Stimulated activated naive B cell treated with anti-CD40 and anti-IgM and Interleukin-4, amounts not matched to agents 10 μg/mL and 1 μg/mL and 100 μg/mL, for 72 hours (primary cell): ENCODE measurements at regions not wholly inside any gene's neighbourhood (a gene's known extent, or its start where the extent isn't known, plus 50 kb on each side); places are given as distances from the start of the nearest gene placed in this dataset.
"Not testable (repeated sequence)": the region's sequence is repeated elsewhere in the genome, so short reads cannot be mapped to it uniquely, and the experiment has no call there.

Source experiments
- ATAC-seq, 2 donors: fragments of 150-1000 bp; cut with Tn5 transposase; replicated peaks; 2 replicates each; pipeline ENCODE4 v1.10.0; 2021; ENCODE audit warnings: moderate library complexity in 1 of 2
- DNase-seq: peaks from one replicate; pipeline ENCODE4 v3.0.0; 2021
- H3K27ac Mint-ChIP-seq: one replicate; pipeline ENCODE4 v1.8.0; 2022; ENCODE audit warnings: mild to moderate bottlenecking, mixed read lengths
- H3K27me3 Mint-ChIP-seq, 2 donors: one replicate each; pipeline ENCODE4 v1.8.0; 2022; ENCODE audit warnings: mixed read lengths in 2 of 2
- H3K36me3 Mint-ChIP-seq, 2 donors: one replicate each; pipeline ENCODE4 v1.8.0; 2022; ENCODE audit warnings: mixed read lengths in 2 of 2, mild to moderate bottlenecking in 1 of 2
- H3K4me1 Mint-ChIP-seq, 2 donors: one replicate each; pipeline ENCODE4 v1.8.0; 2022; ENCODE audit warnings: mixed read lengths in 2 of 2, mild to moderate bottlenecking in 1 of 2
- H3K4me3 Mint-ChIP-seq, 2 donors: one replicate each; pipeline ENCODE4 v1.8.0; 2022; ENCODE audit warnings: mild to moderate bottlenecking in 2 of 2, mixed read lengths in 2 of 2, moderate library complexity in 1 of 2
- H3K9me3 Mint-ChIP-seq, 2 donors: one replicate each; pipeline ENCODE4 v1.8.0; 2022; ENCODE audit warnings: mixed read lengths in 2 of 2, mild to moderate bottlenecking in 1 of 2

DNA sequence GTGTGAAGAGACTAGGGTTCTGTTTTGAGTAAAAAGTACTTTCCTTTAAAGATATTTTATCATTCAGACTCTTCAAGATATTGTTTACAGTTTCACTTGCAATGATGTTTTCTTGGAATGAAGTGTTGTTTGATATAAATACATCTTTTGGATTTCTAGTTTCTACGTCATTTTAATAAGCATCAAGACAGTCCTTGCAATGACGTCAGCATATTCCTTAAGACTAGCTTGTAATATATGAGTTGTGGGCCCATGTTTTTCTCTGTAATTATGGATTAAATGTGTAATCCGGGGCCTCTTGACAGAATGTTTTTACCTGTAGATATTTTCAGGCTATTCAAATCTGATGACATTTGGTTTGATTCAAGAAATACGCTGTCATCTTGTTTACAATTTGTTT is 66.1 kb downstream of the RBMX2 start:
- H3K27me3 Mint-ChIP-seq: peaks cover 9 to 14% of the 10 kb centered on the region in 2 donors
- no peak overlapping the region for H3K4me3 Mint-ChIP-seq
- ATAC-seq (no peak), DNase-seq (no peak)
- H3K4me1 Mint-ChIP-seq: no peaks in the 10 kb centered on the region
- H3K36me3 Mint-ChIP-seq: no peaks in the 10 kb centered on the region
- H3K9me3 Mint-ChIP-seq: no peaks in the 10 kb centered on the region
- no peak overlapping the region for H3K27ac Mint-ChIP-seq

DNA sequence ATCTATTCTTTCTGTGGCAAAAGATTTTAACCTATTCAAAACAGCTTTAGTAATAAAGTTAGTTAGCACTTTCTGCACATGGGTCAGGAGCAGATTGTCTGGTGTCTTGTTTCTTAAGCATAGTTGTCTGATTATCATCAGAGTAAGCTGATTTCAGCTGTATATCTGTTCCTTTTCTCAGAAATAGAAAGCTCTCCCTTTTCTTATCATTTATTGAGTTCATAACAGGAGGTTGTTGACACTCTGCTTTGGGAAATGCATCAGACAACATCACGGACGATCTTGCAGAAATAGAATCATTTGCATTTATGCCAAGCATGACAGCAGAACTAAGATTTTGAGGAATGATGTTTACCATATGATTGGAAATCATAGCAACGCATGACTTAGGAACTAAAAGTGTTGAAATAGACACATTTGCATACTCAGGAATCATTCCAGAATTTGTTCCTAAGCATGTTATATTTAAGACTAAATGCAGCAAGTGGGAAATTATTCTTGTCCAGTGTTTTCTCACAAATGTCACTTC is 66.7 kb downstream of the RBMX2 start:
- peaks cover 9 to 14% of the 10 kb centered on the region in 2 donors for H3K27me3 Mint-ChIP-seq

DNA sequence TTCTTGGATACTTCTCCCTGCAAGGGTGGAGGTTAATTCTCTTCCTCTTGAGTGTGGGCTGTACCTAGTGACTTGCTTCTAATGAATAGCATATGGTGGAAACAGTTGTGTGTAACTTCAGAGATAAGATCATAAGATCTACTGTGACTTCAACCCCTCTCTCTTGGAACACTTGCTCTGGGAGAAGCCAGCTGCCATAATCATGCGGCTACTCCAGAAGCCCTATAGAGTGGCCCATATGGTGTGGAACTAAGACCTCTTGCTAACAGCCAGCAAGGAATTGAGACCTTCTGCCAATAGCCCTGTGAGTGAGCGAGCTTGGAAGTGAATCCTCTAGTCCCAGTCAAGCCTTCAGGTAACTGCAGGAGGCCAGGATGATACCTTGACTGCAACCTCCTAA is 81.1 kb downstream of the RBMX2 start:
- Mint-ChIP-seq H3K4me3 (no peak overlapping the region), H3K36me3 (no peaks in the 10 kb centered on the region), H3K27me3 (peaks cover 0 to 10% of the 10 kb centered on the region in 2 donors), H3K27ac (no peak overlapping the region), H3K9me3 (no peaks in the 10 kb centered on the region), H3K4me1 (no peaks in the 10 kb centered on the region)
- no peak for DNase-seq
- ATAC-seq: no peak

More for the DNA sequence above, 66.7 kb downstream of the RBMX2 start:
- H3K4me3 Mint-ChIP-seq: no peak overlapping the region
- no peak overlapping the region for H3K27ac Mint-ChIP-seq
- no peaks in the 10 kb centered on the region for H3K9me3 Mint-ChIP-seq
- ATAC-seq: no peak
- no peaks in the 10 kb centered on the region for H3K4me1 Mint-ChIP-seq
- no peak for DNase-seq
- H3K36me3 Mint-ChIP-seq: no peaks in the 10 kb centered on the region

DNA sequence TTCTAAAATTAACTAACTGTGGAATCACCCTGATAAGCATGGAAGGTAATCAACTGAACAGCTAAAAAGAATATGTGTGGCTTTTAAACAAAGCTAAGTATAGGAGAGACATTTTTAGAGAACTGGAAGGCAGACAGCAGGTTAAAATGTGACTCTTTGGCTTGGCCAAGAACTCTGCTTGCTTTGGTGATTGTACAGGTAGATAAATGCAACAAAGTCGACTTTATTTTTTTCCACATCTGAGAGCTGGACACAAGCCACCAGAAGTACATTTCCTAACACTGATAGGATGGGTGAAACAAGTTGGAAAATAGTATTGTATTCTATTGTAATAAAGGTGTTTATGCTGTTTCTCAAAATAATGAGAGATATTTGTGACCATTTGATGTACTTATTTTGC is 84.1 kb downstream of the RBMX2 start:
- no peak for ATAC-seq
- Mint-ChIP-seq H3K36me3 (no peaks in the 10 kb centered on the region), H3K9me3 (no peaks in the 10 kb centered on the region), H3K4me3 (no peak overlapping the region), H3K4me1 (no peaks in the 10 kb centered on the region), H3K27ac (no peak overlapping the region), H3K27me3 (peaks cover 0 to 6% of the 10 kb centered on the region in 2 donors)
- no peak for DNase-seq

DNA sequence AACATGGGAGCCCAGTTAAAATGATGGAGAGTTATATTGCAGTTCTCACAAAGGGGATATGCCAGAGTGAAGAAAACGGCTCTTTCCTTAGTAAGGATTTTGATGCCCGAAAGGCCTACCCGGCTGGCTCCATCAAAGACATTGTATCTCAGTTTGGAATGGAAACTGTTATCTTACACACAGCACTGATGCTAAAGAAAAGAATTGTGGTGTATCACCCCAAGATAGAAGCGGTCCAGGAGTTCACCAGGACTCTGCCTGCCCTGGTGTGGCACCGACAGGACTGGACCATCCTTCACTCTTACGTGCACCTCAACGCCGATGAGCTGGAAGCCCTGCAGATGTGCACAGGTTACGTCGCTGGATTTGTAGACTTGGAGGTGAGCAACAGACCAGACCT is 93.7 kb downstream of the RBMX2 start:
- not testable (repeated sequence) for DNase-seq, H3K4me3 Mint-ChIP-seq, H3K4me1 Mint-ChIP-seq, H3K9me3 Mint-ChIP-seq, H3K36me3 Mint-ChIP-seq, ATAC-seq, H3K27ac Mint-ChIP-seq, H3K27me3 Mint-ChIP-seq

DNA sequence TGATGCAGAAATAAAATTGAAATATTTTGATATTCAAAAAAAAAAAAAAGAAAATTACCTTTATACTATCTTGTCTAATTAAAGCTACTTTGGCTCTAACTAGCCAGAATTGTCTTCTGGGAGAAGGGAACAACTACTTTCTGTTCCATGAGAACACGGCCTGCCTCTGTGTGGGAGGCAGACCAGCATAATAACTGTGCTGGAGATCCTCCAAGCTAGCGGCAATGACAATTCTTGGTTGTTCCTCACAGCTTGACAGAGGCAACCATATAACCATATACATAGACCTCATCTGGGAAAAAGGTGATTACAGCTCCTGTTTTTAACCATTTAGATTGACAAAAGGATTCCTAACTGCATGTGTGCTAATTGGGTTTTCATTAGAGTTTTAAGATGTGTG is 95.7 kb downstream of the RBMX2 start:
- no peak overlapping the region for H3K27ac Mint-ChIP-seq
- ATAC-seq (no peak), DNase-seq (no peak)
- no peaks in the 10 kb centered on the region for H3K36me3 Mint-ChIP-seq
- H3K27me3 Mint-ChIP-seq: no peaks in the 10 kb centered on the region
- no peaks in the 10 kb centered on the region for H3K9me3 Mint-ChIP-seq
- H3K4me3 Mint-ChIP-seq: no peak overlapping the region
- H3K4me1 Mint-ChIP-seq: no peaks in the 10 kb centered on the region

DNA sequence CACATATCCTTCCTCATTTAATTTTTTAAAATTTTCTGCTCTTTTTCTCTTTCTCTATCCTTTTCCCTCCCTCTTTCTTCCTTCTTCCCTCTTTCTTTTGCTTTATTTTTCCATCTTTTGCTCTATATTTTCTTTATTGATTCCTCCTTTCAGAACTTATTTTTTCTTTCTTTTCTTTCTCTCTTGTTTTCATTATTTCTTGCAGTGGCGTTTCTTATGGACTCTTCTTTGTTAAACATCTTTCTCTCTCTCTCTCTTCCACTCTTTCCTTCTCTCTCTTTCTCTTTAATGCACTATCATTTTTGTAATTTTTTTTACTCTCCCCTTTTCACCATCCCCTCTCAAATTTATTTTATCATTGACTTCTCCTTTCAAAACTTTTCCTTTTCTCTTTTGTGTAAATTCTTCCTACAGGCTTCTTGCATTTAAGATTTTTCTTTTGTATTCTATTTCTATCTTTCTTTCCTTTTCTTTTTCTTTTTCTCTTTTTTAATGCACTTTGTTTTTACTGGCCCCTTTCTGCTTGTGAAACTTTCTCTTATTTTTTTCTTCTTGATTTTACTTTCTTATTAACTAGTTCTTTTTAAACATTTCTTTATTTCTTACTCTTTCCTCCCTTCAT is 97.0 kb downstream of the RBMX2 start:
- no peaks in the 10 kb centered on the region for H3K4me1 Mint-ChIP-seq
- no peaks in the 10 kb centered on the region for H3K36me3 Mint-ChIP-seq
- H3K4me3 Mint-ChIP-seq: no peak overlapping the region
- ATAC-seq (no peak), DNase-seq (no peak)
- H3K27ac Mint-ChIP-seq: peak overlapping the region; percentile 6
- H3K9me3 Mint-ChIP-seq: no peaks in the 10 kb centered on the region
- H3K27me3 Mint-ChIP-seq: peaks cover 0 to under 1% of the 10 kb centered on the region in 2 donors

DNA sequence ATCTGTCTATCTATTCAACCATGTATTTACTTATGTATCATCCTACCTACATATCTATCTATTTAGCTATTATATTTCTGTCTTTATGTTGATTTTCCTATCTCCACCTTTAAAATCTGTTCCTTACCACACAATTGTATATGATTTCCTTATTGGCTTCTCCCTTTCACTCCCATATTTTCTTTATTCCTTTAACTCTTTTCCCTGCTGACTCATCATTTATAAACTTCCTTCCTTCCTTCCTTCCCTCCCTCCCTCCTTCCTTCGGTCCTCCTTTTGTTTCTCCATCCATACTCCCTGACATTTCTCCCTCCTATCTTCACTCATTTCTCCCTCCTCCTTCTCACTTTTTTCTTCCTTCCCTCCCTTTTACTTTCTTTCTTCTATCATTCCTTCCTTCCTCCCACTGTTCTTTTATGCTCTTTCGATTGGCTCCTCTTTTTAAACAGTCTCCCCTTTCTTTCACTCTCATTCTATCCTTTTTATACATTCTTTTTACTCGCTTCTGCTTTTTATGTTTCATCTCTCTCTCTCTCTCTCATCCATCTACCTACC is 100.3 kb downstream of the RBMX2 start:
- no peak for ATAC-seq
- Mint-ChIP-seq H3K4me1 (no peaks in the 10 kb centered on the region), H3K4me3 (no peak overlapping the region), H3K36me3 (no peaks in the 10 kb centered on the region), H3K9me3 (no peaks in the 10 kb centered on the region), H3K27me3 (peaks cover 0 to 16% of the 10 kb centered on the region in 2 donors), H3K27ac (no peak overlapping the region)
- no peak for DNase-seq

DNA sequence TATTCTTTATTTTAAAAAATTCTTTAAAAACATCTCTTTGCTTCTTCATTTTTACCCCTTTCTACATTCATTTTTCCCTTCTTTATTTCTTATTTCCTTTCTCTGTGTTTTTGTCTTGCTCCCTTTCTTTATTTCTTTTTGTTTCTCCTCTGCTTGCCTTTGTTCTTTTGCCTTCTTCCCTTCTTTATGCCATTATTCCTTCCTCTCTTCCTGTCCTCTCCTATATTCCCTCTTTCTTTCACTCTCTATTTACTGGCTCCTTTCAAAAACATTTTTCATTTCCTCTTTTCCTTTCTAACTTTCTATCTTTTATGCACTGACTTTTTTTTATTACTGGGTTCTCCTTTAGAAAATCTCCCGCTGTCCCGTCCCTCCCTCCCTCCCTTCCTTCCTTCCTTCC is 102.2 kb downstream of the RBMX2 start:
- Mint-ChIP-seq H3K9me3 (no peaks in the 10 kb centered on the region), H3K36me3 (no peaks in the 10 kb centered on the region), H3K4me1 (no peaks in the 10 kb centered on the region), H3K27me3 (peaks cover 0 to 16% of the 10 kb centered on the region in 2 donors), H3K4me3 (no peak overlapping the region), H3K27ac (no peak overlapping the region)
- ATAC-seq (no peak), DNase-seq (no peak)

DNA sequence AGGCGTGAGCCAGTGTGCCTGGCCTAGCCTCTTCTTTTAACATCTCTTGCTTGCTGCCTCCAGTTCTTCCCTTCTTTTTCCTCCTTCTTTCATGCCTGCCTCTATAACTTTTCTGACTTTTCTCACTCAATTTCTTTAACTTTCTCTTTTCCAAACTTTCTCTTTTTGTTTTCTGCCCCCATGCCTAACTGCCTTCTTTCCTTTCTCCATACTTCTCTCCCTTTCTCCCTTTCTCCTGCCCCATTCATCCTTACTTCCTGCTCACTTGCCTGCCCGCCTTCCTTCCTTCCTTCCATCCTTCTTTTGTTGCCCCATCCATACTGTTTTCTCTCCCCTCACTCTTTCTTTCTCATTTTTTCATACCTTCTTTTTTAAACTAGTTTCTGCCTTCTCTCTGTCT is 105.2 kb downstream of the RBMX2 start:
- Mint-ChIP-seq H3K27me3 (peaks cover 6 to 16% of the 10 kb centered on the region in 2 donors), H3K4me3 (no peak overlapping the region), H3K27ac (no peak overlapping the region), H3K9me3 (no peaks in the 10 kb centered on the region), H3K4me1 (no peaks in the 10 kb centered on the region), H3K36me3 (no peaks in the 10 kb centered on the region)
- no peak for DNase-seq
- no peak for ATAC-seq

DNA sequence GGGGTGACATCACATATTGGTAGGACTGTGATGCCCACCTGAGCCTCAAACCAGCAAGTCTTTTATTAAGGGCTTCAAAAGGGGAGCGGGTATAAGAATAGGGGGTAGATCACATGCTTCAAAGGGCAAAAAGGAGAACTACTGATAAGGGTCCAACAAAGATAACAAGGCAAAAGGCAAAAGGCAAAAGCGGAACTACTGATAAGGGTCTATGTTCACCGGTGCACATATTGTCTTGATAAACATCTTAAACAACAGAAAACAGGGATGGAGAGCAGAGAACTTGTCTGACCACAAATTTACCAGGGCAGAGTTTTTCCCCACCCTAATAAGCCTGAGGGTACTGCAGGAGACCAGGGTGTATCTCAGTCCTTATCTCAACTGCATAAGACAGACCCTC is 110.7 kb downstream of the RBMX2 start:
- not testable (repeated sequence) for H3K4me3 Mint-ChIP-seq, H3K9me3 Mint-ChIP-seq, DNase-seq, H3K4me1 Mint-ChIP-seq, ATAC-seq, H3K27ac Mint-ChIP-seq, H3K36me3 Mint-ChIP-seq
- peaks cover 14 to 22% of the 10 kb centered on the region in 2 donors for H3K27me3 Mint-ChIP-seq

DNA sequence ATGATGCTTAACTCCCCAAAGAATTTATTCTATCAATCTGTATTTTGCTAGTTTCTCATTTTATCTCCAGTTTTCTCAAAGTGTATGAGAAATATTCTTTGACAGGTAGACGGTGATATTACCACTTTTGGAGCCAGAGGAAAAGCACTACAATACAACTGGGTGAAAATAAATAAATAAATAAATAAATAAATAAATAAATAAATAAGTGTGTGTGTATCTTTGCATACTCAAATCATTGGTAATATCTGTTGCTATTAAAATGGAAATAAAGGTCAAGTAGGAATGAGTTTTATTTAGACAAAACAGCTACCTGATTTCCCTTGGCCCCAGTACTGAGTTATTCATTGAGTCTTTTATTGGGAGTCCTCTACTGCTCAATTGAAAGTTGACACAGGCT is 114.3 kb downstream of the RBMX2 start:
- Mint-ChIP-seq H3K9me3 (peaks cover 3 to 8% of the 10 kb centered on the region in 2 donors), H3K4me1 (no peaks in the 10 kb centered on the region), H3K27me3 (peaks cover 14 to 22% of the 10 kb centered on the region in 2 donors), H3K27ac (no peak overlapping the region), H3K36me3 (no peaks in the 10 kb centered on the region), H3K4me3 (no peak overlapping the region)
- DNase-seq: no peak
- no peak for ATAC-seq

DNA sequence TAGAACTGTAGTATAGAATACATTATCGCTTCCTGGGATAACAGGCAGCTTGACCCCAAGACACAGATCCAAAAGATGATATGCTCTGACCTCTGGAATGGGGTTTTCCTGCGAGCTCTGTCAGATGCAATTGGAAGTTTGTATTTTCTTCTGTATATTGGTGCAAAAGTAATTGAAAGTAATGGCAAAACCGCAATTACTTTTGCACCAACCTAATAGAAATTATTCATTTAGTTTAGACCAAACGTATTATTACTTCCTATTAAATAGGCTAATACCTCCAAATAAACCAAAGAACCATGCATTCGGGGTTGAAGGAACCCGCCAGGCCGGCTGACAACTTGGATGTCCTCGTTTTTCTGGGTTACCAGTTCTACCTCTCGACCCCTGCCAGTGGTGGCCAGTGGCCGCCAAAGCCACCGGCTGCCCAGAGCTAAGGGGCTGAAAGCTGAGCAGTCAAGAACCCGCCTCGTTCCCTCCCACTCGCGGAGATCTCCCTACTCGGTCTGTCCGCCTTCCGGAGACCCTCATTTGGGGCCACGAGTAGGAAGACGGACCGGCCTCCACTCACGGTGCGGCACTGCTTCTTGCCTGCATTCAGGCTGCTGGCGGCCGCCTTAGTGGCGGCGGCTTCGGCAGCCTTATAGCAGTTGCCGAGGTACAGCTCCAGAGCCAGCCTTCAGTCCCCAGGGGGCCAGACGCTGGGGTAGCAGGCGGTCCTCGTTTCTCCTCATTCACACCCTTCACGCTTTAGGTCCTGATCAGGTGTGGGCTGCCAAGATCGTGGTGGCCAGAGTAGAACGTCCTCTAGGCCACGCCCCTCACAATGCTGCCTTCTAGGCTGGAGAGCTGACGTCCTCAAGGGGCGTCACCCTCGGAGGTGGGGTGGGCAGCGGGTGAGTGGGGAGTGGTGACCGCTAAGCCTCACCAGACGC is 121.9 kb downstream of the RBMX2 start:
- DNase-seq (no peak), ATAC-seq (peak; percentile 50 to 65)
- Mint-ChIP-seq H3K4me1 (peaks cover 0 to 5% of the 10 kb centered on the region in 2 donors), H3K27ac (no peak overlapping the region), H3K9me3 (no peaks in the 10 kb centered on the region), H3K36me3 (no peaks in the 10 kb centered on the region), H3K27me3 (peaks cover 0 to 6% of the 10 kb centered on the region in 2 donors), H3K4me3 (peak overlapping the region; percentile 61 to 71)

DNA sequence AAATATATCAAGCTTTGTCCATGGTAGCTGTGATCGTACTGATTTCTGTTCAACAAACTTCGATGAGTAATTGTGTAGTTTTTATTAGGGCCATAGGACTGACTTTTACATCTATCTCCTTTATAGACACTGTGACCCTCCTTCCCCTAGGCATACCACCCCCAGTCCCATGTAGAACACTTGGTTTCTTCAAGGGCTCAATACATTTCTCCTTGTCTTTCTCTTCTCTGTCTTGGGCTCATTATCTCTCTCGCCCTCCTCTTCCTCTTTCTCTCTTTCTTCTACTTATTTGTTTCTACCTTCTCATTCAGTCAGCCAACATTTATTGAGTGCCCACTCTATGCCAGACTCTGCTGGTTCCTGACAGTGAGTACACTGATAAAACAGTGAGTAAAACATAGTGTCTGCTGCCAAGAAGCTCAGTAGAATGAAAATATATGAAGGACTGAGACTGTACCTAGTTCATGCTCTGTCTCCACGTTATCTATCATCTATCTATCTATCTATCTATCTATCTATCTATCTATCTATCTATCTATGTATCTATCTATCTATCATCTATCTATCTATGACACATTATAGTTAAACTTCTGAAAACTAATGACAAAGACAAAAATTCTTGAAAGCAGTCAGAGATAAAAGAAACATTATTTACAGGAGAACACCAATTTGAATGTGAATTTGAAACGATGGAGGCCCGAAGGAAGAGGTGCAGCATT is 122.8 kb downstream of the RBMX2 start:
- Mint-ChIP-seq H3K27ac (no peak overlapping the region), H3K4me3 (peak overlapping the region in 1 of 2 donors; percentile 20), H3K27me3 (peaks cover 0 to 6% of the 10 kb centered on the region in 2 donors), H3K4me1 (peaks cover 0 to 5% of the 10 kb centered on the region in 2 donors), H3K36me3 (no peaks in the 10 kb centered on the region), H3K9me3 (no peaks in the 10 kb centered on the region)
- no peak for ATAC-seq
- no peak for DNase-seq
